Body of pancreas (tissue), 4 donors: ENCODE measurements at regions not wholly inside any gene's neighbourhood (a gene's known extent, or its start where the extent isn't known, plus 50 kb on each side); places are given as distances from the start of the nearest gene placed in this dataset.

ENCODE experiments used
- ATAC-seq: fragments of 150-250 bp; one replicate; pipeline ENCODE4 v1.9.1; 2016
- DNase-seq, 4 donors: peaks; one replicate each; pipeline ENCODE4 v3.0.0-alpha.2; 2019
- H3K27ac ChIP-seq, 4 donors: fragments of 200-600 bp; sonication (generic); 1 replicate in 3 of 4; 2 replicates in 1 of 4; pipeline versions ENCODE4 v1.5.1 to v1.6.1; 2016 to 2019; ENCODE audit warnings: mild to moderate bottlenecking in 1 of 4, mixed read lengths in 1 of 4, moderate library complexity in 1 of 4
- H3K27me3 ChIP-seq, 2 donors: fragments of 200-600 bp; sonication (generic); one replicate each; pipeline ENCODE4 v1.6.0; 2016; ENCODE audit warnings: mild to moderate bottlenecking in 1 of 2
- H3K36me3 ChIP-seq, 2 donors: fragments of 200-600 bp; sonication (generic); replicated peaks in 1 of 2; 2 replicates each; pipeline ENCODE4 v1.5.1; 2016; ENCODE audit warnings: low read depth in 2 of 2; ENCODE audit not compliant: insufficient read depth in 1 of 2
- H3K4me1 ChIP-seq: fragments of 200-600 bp; sonication (generic); one replicate; pipeline ENCODE4 v1.6.0; 2016
- H3K4me3 ChIP-seq, 2 donors: fragments of 200-600 bp; sonication (generic); 1 replicate in 1 of 2; 2 replicates in 1 of 2; pipeline ENCODE4 v1.5.1; 2016 to 2019
- H3K9me3 ChIP-seq, 3 donors: fragments of 200-600 bp; sonication (generic); 1 replicate in 2 of 3; 2 replicates in 1 of 3; pipeline ENCODE4 v1.5.1; 2016
- POLR2A ChIP-seq, 3 donors: fragments of 450-650 bp; IDR thresholded peaks; one replicate each; pipeline ENCODE4 v1.6.1; 2016; ENCODE audit warnings: antibody characterized with exemption in 3 of 3, mild to moderate bottlenecking in 2 of 3
- WGBS, 2 donors: methylation state at CpG; one replicate each; pipeline ENCODE4 v1.1.5; 2017; 5-methylcytosine and 5-hydroxymethylcytosine counted together
- intact Hi-C: fragments of 100-400 bp; cut with DNase I; formaldehyde crosslinking; loops from one replicate; pipeline ENCODE4 v1.15.1; 2023
- TF ChIP-seq, protein P1 (sequence below), 7 experiments: fragments of 450-650 bp in 4 of 7; fragments of 200-600 bp in 3 of 7; sonication (generic) in 3 of 7; IDR thresholded peaks; one replicate each; pipeline ENCODE4 v1.5.1; 2016 to 2019; ENCODE audit warnings: antibody characterized with exemption in 7 of 7

- no peaks in the 10 kb centered on the region for H3K36me3 ChIP-seq
- no peak for TF ChIP-seq POLR2A (IDR thresholded peaks at IDR 0.05)
- TF ChIP-seq, protein P1, sequence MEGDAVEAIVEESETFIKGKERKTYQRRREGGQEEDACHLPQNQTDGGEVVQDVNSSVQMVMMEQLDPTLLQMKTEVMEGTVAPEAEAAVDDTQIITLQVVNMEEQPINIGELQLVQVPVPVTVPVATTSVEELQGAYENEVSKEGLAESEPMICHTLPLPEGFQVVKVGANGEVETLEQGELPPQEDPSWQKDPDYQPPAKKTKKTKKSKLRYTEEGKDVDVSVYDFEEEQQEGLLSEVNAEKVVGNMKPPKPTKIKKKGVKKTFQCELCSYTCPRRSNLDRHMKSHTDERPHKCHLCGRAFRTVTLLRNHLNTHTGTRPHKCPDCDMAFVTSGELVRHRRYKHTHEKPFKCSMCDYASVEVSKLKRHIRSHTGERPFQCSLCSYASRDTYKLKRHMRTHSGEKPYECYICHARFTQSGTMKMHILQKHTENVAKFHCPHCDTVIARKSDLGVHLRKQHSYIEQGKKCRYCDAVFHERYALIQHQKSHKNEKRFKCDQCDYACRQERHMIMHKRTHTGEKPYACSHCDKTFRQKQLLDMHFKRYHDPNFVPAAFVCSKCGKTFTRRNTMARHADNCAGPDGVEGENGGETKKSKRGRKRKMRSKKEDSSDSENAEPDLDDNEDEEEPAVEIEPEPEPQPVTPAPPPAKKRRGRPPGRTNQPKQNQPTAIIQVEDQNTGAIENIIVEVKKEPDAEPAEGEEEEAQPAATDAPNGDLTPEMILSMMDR (IDR thresholded peaks at IDR 0.05), result no peak
- 38 to 55% methylated on average over 1 of the region's 1 CpG for WGBS, 2 donors
These were observed 725.4 kb downstream of the INHBA start for GRCh38 chr7:40977533-40977932.

DNA sequence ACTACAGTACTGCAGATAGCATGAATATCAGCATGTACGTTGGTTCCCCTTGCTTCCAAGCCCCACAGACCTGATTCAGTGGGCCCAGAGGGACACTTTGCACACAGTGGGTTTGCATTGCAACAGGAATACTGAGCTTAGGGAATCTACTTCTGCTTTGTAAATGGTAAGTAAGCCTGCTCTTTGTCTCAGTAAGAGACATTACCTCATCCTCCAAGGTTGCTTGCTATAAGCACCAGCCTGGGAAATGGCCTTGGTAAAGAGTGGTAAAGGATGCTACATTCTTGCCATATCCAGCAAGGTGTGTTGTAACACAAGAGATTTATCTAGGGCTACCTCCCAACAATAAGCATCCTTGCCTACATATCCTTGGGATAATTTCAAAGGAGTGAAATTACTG is 730.5 kb downstream of the INHBA start:
- TF ChIP-seq POLR2A (IDR thresholded peaks at IDR 0.05), result no peak
- TF ChIP-seq, protein P1 (IDR thresholded peaks at IDR 0.05), result no peak
- DNase-seq (no peak), ATAC-seq (no peak)
- Histone ChIP-seq H3K4me1 (no peaks in the 10 kb centered on the region), H3K27ac (no peak overlapping the region), H3K36me3 (no peaks in the 10 kb centered on the region), H3K27me3 (no peaks in the 10 kb centered on the region), H3K4me3 (no peak overlapping the region), H3K9me3 (no peaks in the 10 kb centered on the region)
- 55 to 71% methylated on average over 1 of the region's 1 CpG for WGBS, 2 donors
- intact Hi-C loops, result no loop called here

More at GRCh38 chr7:40977533-40977932, 725.4 kb downstream of the INHBA start:
- Histone ChIP-seq H3K4me1 (no peaks in the 10 kb centered on the region), H3K9me3 (no peaks in the 10 kb centered on the region), H3K27me3 (no peaks in the 10 kb centered on the region), H3K4me3 (no peak overlapping the region), H3K27ac (no peak overlapping the region)
- intact Hi-C loops, result no loop called here
- DNase-seq (no peak), ATAC-seq (no peak)

DNA sequence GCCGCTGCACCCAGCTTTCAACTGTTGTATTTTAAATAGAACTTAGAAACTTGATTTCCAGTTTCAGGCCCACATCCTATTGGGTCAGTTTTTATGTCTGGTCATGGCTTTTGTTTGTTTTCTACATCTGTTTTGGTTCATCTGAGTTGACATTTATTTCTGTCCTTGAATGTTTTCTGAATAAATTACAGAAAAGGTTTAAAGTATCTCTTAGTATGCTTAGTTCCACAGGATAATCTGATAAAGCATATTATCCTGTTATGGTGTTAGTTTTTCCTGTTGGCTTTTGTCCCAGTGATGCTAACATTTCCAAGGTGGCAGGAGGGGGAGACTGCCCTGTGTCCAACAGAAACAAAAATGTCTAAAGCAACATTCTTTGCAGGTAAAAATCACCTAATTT is 733.2 kb downstream of the INHBA start:
- no peaks in the 10 kb centered on the region for H3K27me3 ChIP-seq
- H3K4me1 ChIP-seq, result no peaks in the 10 kb centered on the region
- TF ChIP-seq, protein P1 (IDR thresholded peaks at IDR 0.05), result no peak
- no peak for TF ChIP-seq POLR2A (IDR thresholded peaks at IDR 0.05)
- intact Hi-C loops, result no loop called here
- 71% methylated on average over 1 of the region's 1 CpG for WGBS, 2 donors
- H3K9me3 ChIP-seq, result no peaks in the 10 kb centered on the region
- no peak for ATAC-seq
- H3K27ac ChIP-seq, result no peak overlapping the region
- H3K36me3 ChIP-seq, result no peaks in the 10 kb centered on the region
- no peak for DNase-seq
- H3K4me3 ChIP-seq, result no peak overlapping the region

DNA sequence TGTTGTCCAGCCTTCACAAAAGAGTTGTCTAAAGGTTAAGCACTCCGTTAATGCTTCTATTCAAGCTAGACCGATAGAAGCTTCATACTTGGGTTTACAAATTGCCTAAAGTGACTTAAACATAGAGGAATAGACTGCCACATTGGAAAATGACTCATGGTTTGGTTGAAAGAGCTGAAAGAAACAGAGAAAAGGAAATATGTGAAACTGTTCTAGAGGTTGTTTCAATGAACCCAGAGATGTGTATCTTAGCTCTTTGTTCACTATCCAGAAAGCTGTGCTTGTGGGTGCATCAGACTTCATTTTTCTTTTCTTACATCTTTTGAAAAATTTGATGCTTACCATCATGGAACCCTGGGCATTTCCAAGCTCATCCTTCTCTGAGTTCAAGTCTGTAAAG is 736.2 kb downstream of the INHBA start:
- no peaks in the 10 kb centered on the region for H3K9me3 ChIP-seq
- no peak overlapping the region for H3K27ac ChIP-seq
- H3K4me1 ChIP-seq, result no peaks in the 10 kb centered on the region
- no peaks in the 10 kb centered on the region for H3K36me3 ChIP-seq
- no peak overlapping the region for H3K4me3 ChIP-seq
- WGBS, 2 donors, result 74 to 78% methylated on average over 2 of the region's 2 CpGs
- DNase-seq (no peak), ATAC-seq (no peak)
- intact Hi-C loops, result no loop called here
- H3K27me3 ChIP-seq, result no peaks in the 10 kb centered on the region
- TF ChIP-seq, protein P1 (IDR thresholded peaks at IDR 0.05), result no peak
- TF ChIP-seq POLR2A (IDR thresholded peaks at IDR 0.05), result no peak

- Histone ChIP-seq H3K36me3 (no peaks in the 10 kb centered on the region), H3K9me3 (no peaks in the 10 kb centered on the region), H3K27ac (no peak overlapping the region), H3K4me3 (no peak overlapping the region), H3K27me3 (no peaks in the 10 kb centered on the region), H3K4me1 (no peaks in the 10 kb centered on the region)
- intact Hi-C loops, result no loop called here
- WGBS, 2 donors, result 81 to 85% methylated on average over 1 of the region's 1 CpG
- no peak for TF ChIP-seq POLR2A (IDR thresholded peaks at IDR 0.05)
- TF ChIP-seq, protein P1 (IDR thresholded peaks at IDR 0.05), result no peak
- ATAC-seq (no peak), DNase-seq (no peak)
These were observed 737.1 kb downstream of the INHBA start for GRCh38 chr7:40965774-40966173.
